ENCODE measurements at regions not wholly inside any gene's neighbourhood (a gene's known extent, or its start where the extent isn't known, plus 50 kb on each side); places are given as distances from the start of the nearest gene placed in this dataset.

- TF ChIP-seq REST (IDR thresholded peaks at IDR 0.05; ENCODE audit: insufficient read depth in 1 of 2, low read depth in 2 of 2, low read length in 2 of 2): no peak
- no peak for TF ChIP-seq SIN3A (IDR thresholded peaks at IDR 0.05; ENCODE audit: borderline replicate concordance, insufficient read depth, low read length)
- TF ChIP-seq FOXP2 (optimal IDR thresholded peaks at IDR 0.05; ENCODE audit: borderline replicate concordance, extremely low read depth, extremely low read length, insufficient read depth): no peak
- no peak for TF ChIP-seq POLR2AphosphoS5 (IDR thresholded peaks at IDR 0.05; ENCODE audit: low read depth, low read length)
- no peak for TF ChIP-seq TAF1 (IDR thresholded peaks at IDR 0.05; ENCODE audit: borderline replicate concordance, insufficient read depth, low read length)
Measured at GRCh38 chr7:45971171-45971570, 50.1 kb upstream of the IGFBP3 start.
